HL-60/S4 treated with retinoic acid at 250 ng/mL for 4 days and 3 days (cell line): ENCODE measurements at regions not wholly inside any gene's neighbourhood (a gene's known extent, or its start where the extent isn't known, plus 50 kb on each side); places are given as distances from the start of the nearest gene placed in this dataset.
"Not testable (repeated sequence)": the region's sequence is repeated elsewhere in the genome, so short reads cannot be mapped to it uniquely, and the experiment has no call there.

Source experiments
- in situ Hi-C: fragments of 300-500 bp; cut with MboI; formaldehyde crosslinking; loops from 2 replicates; pipeline ENCODE4 v1.7.0; 2022; ENCODE audit warnings: low sequenced_read_pairs

DNA sequence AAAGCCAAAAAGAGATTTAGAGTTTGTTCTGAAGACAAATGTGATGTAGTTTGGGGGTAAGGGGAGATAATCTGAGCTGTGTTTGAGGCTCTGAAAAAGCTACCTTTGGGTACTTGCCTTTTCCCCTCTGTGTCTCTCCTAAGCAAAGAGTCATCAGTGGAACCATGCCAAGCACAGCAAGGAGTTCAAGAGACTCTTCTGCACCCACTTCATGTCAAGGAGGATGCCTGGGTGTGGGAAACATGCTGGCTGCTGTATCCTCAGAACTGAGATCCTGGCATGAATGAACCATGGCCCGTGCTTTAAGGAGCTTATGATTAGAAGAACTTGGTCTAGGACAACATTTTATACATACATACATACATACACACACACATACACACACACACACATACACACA is 142.9 kb downstream of the NOC3L start:
- in situ Hi-C loops: no loop called here

GRCh38 chr10:94220717-94221116 is 142.0 kb downstream of the NOC3L start:
- in situ Hi-C loops: no loop called here

DNA sequence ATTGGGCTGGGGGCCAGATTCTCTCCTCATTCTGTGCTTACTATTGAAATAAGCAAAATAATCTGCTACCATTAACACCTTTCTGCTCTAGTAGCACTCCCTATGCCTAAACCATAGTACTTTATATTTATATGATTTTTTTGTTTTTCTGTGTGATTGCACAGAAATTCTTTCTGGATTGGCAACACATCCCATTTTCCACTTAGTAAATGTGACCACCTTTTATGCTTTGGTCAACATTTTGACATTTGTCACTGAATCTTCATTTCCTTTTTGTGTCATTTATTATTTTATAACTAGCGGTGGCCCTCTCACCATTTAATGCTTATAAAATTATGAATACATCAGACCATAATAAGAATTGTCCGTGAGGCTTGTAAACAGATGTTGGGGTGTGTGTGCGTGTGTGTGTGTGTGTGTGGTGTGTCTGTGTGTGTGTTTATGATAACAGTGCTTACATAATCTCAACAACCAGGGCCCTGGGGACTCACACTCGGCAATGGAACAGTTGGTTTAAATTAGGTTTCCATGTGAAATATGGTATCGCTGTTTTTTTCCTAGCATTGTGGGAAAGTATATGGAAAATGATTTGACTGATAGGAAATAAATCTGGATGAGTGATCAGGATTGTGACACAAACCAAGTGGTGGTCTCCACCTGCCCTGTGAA is 138.9 kb downstream of the NOC3L start:
- in situ Hi-C loops: no loop called here

DNA sequence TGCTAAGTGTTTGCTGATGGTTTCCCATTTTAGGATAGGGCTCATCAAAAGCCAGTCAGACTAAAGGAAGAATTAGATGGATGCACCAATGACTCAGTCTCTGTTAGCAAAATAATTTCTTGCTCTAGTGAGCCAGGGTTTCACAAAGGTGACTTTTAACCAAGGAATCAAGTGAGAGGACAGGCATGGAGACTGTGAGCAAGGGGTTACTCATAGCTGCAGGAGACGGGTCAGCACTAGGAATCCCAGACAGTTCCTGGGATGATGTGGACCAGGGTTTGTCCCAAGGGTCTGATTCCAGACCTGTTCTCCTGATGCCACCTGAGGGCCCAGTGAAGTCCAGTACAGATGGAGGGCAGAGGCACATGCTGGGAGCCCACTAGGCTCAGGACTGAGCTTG is 138.1 kb downstream of the NOC3L start:
- in situ Hi-C loops: no loop called here

- in situ Hi-C loops: no loop called here
Measured at GRCh38 chr10:94225589-94225988, 137.2 kb downstream of the NOC3L start.

GRCh38 chr10:94230134-94230785 is 132.5 kb downstream of the NOC3L start:
- in situ Hi-C loops: no loop called here

DNA sequence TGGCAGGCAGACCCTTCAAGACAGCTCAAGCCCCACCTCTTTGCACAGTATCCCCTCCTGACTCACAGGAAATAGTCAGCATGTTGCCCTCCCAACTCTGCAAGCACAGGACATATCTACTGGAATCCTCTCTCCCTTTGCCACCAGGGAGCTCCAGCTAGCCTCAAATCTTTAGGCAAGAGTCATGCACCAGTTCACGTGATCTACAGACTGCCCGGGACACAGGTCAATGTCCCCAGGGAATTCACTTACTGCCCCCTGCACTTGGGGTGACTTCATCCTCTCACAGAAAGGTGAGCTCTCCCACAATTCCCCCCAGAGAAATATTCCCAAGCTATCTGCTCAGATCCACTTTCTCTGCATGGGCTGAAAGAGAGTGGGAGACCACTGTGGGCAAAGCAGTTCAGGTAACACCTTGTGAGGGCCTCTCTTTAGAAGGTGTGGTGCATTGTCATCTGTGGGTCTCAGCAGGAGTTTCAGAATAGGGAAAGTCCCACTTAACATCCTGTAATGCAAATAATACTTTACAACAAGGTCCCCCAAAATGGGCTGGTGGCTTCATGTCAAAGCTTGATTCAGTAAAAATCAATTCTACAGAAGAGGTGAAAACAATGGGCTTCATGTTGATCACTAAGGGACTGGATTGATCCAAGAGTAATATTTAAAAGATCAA is 129.9 kb downstream of the NOC3L start:
- in situ Hi-C loops: no loop called here

GRCh38 chr10:94235461-94235860 is 127.3 kb downstream of the NOC3L start:
- in situ Hi-C loops: no loop called here

DNA sequence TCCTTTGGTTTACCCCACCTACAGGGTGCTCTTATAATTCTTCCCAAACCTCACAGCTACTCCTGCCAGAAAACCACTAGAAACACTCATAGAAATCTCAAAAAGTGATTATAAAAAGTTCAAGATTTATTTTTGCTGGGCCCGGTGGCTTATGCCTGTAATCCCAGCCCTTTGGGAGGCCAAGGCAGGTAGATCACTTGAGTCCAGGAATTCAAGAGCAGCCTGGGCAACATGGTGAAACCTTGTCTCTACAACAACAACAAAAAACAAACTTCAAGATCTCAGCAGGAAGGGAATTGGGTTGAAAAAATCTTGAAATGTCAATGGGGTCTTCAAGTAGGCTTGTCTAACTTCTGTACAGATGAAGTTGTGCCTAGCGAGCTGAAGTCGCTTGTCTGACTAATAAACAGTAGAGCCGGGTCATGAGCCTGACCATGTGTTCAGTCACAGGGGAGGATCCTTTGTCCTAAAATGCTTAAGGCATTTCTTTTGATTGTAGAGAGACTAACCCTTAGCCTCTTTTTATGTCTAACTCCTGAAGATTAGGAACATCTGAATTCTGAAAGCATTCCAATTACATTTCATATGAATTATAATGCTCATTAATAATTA is 124.6 kb downstream of the NOC3L start:
- in situ Hi-C loops: no loop called here

DNA sequence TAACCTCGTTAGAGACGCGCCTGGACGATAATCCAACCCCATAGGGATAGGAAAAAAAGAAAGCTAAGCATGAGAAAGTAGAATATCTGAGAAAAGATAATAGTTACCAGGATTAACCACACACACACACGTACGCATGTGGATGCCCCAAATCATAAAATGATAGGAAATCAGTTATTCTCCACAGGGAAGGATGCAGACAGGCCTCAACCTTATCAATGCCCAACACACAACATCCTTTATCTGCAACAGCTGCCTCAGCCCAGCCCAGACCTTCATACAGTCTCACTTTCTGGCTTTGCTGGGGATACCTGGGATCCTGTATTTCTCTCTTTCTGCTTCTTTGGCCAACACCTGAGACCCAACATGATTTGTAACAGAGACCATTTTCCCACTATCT is 123.0 kb downstream of the NOC3L start:
- in situ Hi-C loops: no loop called here

- in situ Hi-C loops: no loop called here
Measured at GRCh38 chr10:94240491-94240890, 122.2 kb downstream of the NOC3L start.

- in situ Hi-C loops: no loop called here
Measured at GRCh38 chr10:94240901-94241300, 121.8 kb downstream of the NOC3L start.

DNA sequence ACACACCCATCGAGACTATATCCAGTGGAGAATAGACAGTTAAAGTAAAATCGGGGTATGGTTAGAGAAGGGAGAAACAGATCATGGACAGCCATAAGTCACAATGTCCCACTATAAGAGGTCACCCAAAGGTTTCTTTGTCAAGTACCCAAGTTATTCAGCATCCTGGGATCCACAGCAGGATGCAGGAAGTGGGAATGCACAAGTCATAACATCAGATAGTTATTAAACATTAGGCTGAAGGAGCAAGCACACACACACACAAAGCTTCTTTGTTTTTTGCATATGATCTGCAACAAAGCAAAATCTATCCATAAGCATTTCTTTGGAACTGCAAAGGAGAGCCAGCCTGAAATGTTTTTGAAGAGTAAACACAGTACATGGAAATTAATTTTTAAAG is 111.6 kb downstream of the NOC3L start:
- in situ Hi-C loops: no loop called here

GRCh38 chr10:94251568-94251967 is 111.2 kb downstream of the NOC3L start:
- in situ Hi-C loops: no loop called here

DNA sequence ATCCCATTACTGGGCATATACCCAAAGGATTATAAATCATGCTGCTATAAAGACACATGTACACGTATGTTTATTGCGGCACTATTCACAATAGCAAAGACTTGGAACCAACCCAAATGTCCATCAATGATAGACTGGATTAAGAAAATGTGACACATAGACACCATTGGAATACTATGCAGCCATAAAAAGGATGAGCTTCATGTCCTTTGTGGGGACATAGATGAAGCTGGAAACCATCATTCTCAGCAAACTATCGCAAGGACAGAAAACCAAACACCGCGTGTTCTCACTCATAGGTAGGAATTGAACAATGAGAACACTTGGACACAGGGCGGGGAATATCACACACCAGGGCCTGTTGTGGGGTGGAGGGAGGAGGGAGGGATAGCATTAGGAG is 105.3 kb downstream of the NOC3L start:
- in situ Hi-C loops: not testable (repeated sequence)

DNA sequence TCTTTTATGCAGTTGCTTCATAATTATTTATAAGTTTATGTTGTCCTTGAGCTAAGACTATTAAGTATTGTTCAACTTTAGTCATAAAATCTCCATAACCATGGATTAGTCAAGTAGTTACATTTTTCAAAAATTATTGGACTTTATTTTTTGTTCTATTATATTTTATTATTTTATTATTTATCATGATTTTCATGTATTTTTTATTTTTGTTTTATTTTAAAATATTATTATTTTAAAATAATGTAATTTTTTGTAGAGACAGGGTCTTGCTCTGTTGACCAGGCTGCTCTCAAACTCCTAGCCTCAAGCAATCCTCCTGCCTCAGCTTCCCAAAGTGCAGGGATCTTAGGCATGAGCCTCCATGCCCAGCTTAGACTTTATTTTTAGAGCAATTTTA is 102.3 kb downstream of the NOC3L start:
- in situ Hi-C loops: no loop called here

- in situ Hi-C loops: no loop called here
Measured at GRCh38 chr10:94264085-94264484, 98.7 kb downstream of the NOC3L start.

GRCh38 chr10:94266091-94266490 is 96.6 kb downstream of the NOC3L start:
- in situ Hi-C loops: no loop called here

GRCh38 chr10:94268652-94269051 is 94.1 kb downstream of the NOC3L start:
- in situ Hi-C loops: no loop called here

- in situ Hi-C loops: no loop called here
Measured at GRCh38 chr10:94274142-94274787, 88.5 kb downstream of the NOC3L start.

DNA sequence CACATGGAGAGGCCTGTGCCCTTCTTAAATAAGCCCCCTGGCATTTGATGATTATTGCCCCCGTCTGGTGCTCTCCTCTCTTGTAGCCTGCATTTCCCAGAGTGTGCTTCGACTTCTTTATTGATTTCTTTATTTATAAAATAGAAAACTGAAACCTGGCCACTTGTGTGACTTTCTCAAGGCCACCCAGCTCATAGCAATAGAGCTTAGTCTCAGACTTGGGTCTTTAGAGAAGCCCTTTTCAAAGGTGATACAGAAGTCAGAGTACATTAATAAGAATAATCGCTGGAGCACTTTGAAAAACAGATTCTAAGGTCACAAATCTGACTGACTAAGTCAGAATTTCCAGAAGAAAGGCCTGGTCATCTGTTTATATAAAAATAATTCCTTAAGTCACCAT is 86.6 kb downstream of the NOC3L start:
- in situ Hi-C loops: loop anchor here (25.0 kb wide), 1 partner anchor 161 kb away; no protein-coding TSS in a partner anchor
